Neural cell (in vitro differentiated cells): ENCODE measurements at regions not wholly inside any gene's neighbourhood (a gene's known extent, or its start where the extent isn't known, plus 50 kb on each side); places are given as distances from the start of the nearest gene placed in this dataset.

ENCODE experiments used
- H2AFZ ChIP-seq: fragments of 200-600, 300-800 bp; sonication (generic), shearing (Covaris generic); 2 replicates; pipeline ENCODE4 v1.6.0; 2014; ENCODE audit warnings: low read depth, mild to moderate bottlenecking, antibody characterized with exemption, low read length, moderate library complexity
- H3F3A ChIP-seq: fragments of 200-600 bp; shearing (Covaris generic); 2 replicates; pipeline ENCODE4 v1.6.1; 2016; ENCODE audit warnings: mild to moderate bottlenecking, moderate library complexity, mixed read lengths, antibody characterized with exemption, low read length; ENCODE audit not compliant: insufficient read depth, poor library complexity, severe bottlenecking
- H3K27ac ChIP-seq: fragments of 200-600, 300-800 bp; sonication (generic), shearing (Covaris generic); 2 replicates; pipeline ENCODE4 v1.5.1; 2014; ENCODE audit warnings: mild to moderate bottlenecking, low read length, moderate library complexity
- H3K27me3 ChIP-seq: fragments of 300-800, 200-600 bp; sonication (generic), shearing (Covaris generic); 2 replicates; pipeline ENCODE4 v1.6.0; 2014; ENCODE audit warnings: mild to moderate bottlenecking, low read depth, low read length, moderate library complexity; ENCODE audit not compliant: insufficient read depth
- H3K36me3 ChIP-seq: fragments of 300-800, 200-600 bp; sonication (generic), shearing (Covaris generic); 2 replicates; pipeline ENCODE4 v1.5.1; 2014; ENCODE audit warnings: mild to moderate bottlenecking, antibody characterized with exemption, low read length, moderate library complexity; ENCODE audit not compliant: insufficient read depth
- H3K4me2 ChIP-seq: fragments of 300-800, 200-600 bp; sonication (generic), shearing (Covaris generic); 2 replicates; pipeline ENCODE4 v1.6.0; 2014; ENCODE audit warnings: mild to moderate bottlenecking, low read length
- H3K4me3 ChIP-seq: fragments of 300-800, 200-600 bp; sonication (generic), shearing (Covaris generic); 2 replicates; pipeline ENCODE4 v1.5.1; 2014; ENCODE audit warnings: mild to moderate bottlenecking, low read length, moderate library complexity
- H3K79me2 ChIP-seq: fragments of 200-600 bp; shearing (Covaris generic); replicated peaks from 2 replicates; pipeline ENCODE4 v1.6.0; 2014; ENCODE audit warnings: mild to moderate bottlenecking, low read length, moderate library complexity; ENCODE audit not compliant: insufficient read depth
- H3K9ac ChIP-seq: fragments of 300-800, 200-600 bp; sonication (generic), shearing (Covaris generic); 2 replicates; pipeline ENCODE4 v1.6.1; 2016; ENCODE audit warnings: mild to moderate bottlenecking, low read length, mixed read lengths
- H3K9me2 ChIP-seq: fragments of 200-600 bp; shearing (Covaris generic); 2 replicates; pipeline ENCODE4 v1.6.1; 2016; ENCODE audit warnings: mild to moderate bottlenecking, low read length, mixed read lengths; ENCODE audit not compliant: insufficient read depth
- H3K9me3 ChIP-seq: fragments of 200-600, 300-800 bp; sonication (generic), shearing (Covaris generic); 2 replicates; pipeline ENCODE4 v1.6.1; 2016; ENCODE audit warnings: mild to moderate bottlenecking, mixed run types, low read length, moderate library complexity, mixed read lengths
- H4K20me1 ChIP-seq: fragments of 200-600 bp; shearing (Covaris generic); 2 replicates; pipeline ENCODE4 v1.6.1; 2016; ENCODE audit warnings: mild to moderate bottlenecking, mixed run types; ENCODE audit not compliant: insufficient read depth
- CTCF ChIP-seq: fragments of 450-650 bp; IDR thresholded peaks from 2 replicates; pipeline ENCODE4 v1.5.1; 2014; ENCODE audit warnings: antibody characterized with exemption, mild to moderate bottlenecking, moderate library complexity; ENCODE audit not compliant: poor library complexity, severe bottlenecking
- EP300 ChIP-seq: fragments of 450-650 bp; conservative IDR thresholded peaks from 2 replicates; pipeline ENCODE4 v1.6.1; 2014; ENCODE audit warnings: antibody characterized with exemption, mild to moderate bottlenecking, moderate library complexity; ENCODE audit not compliant: poor library complexity, severe bottlenecking
- EZH2 ChIP-seq: fragments of 200-600, 300-800 bp; shearing (Covaris generic), sonication (generic); IDR thresholded peaks from 2 replicates; pipeline ENCODE4 v1.6.1; 2014; ENCODE audit warnings: antibody characterized with exemption, low read length, borderline replicate concordance, mild to moderate bottlenecking; ENCODE audit not compliant: insufficient read depth, poor library complexity, severe bottlenecking
- MXI1 ChIP-seq: fragments of 450-650 bp; conservative IDR thresholded peaks from 2 replicates; pipeline ENCODE4 v1.6.1; 2014; ENCODE audit warnings: antibody characterized with exemption, mild to moderate bottlenecking; ENCODE audit not compliant: poor library complexity, severe bottlenecking
- POLR2AphosphoS5 ChIP-seq: IDR thresholded peaks from 2 replicates; pipeline ENCODE4 v1.6.1; 2012
- RAD21 ChIP-seq: fragments of 450-650 bp; conservative IDR thresholded peaks from 2 replicates; pipeline ENCODE4 v1.6.1; 2014; ENCODE audit warnings: antibody characterized with exemption, mild to moderate bottlenecking, moderate library complexity
- SMC3 ChIP-seq: fragments of 450-650 bp; conservative IDR thresholded peaks from 2 replicates; pipeline ENCODE4 v1.6.1; 2014; ENCODE audit warnings: antibody characterized with exemption, mild to moderate bottlenecking, moderate library complexity; ENCODE audit not compliant: poor library complexity
- TAF1 ChIP-seq: IDR thresholded peaks from 2 replicates; pipeline ENCODE4 v1.6.1; 2012; ENCODE audit warnings: low read depth
- TF ChIP-seq, protein P1 (sequence below): IDR thresholded peaks from 2 replicates; pipeline ENCODE4 v1.6.1; 2012; ENCODE audit warnings: borderline replicate concordance

DNA sequence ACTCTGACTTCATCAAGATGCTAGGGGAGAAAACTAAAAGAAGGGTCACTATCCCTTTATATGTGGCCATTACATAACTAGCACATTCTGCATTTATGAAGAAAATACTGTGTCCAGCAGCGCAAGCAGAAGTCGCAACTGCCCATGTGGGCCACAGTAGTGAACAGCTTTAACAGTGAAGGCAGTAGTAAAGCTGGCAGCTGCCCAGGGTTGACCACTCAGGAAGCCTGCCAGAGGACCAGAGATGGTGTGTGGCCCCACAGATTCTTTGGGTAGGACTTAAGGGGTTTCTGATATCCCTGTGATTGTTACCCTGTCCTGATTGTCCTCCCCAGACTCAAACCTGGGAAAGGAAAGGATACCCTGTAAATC lies 88.3 kb upstream of the NT5E start:
- no peak overlapping the region for H2AFZ ChIP-seq

GRCh38 chr6:85360794-85361642 lies 88.9 kb upstream of the NT5E start:
- Histone ChIP-seq H3K9ac (no peak overlapping the region), H3K27me3 (no peaks in the 10 kb centered on the region), H3K9me2 (no peaks in the 10 kb centered on the region), H3K36me3 (no peaks in the 10 kb centered on the region), H3K79me2 (no peaks in the 10 kb centered on the region), H3F3A (no peaks in the 10 kb centered on the region), H3K4me3 (no peak overlapping the region), H2AFZ (no peak overlapping the region), H3K9me3 (no peaks in the 10 kb centered on the region), H4K20me1 (no peaks in the 10 kb centered on the region), H3K4me2 (no peak overlapping the region), H3K27ac (no peak overlapping the region)
- TF ChIP-seq TAF1: no peak
- no peak for TF ChIP-seq SMC3
- TF ChIP-seq RAD21: no peak
- no peak for TF ChIP-seq CTCF
- TF ChIP-seq EZH2: no peak
- TF ChIP-seq MXI1: no peak
- no peak for TF ChIP-seq POLR2AphosphoS5
- TF ChIP-seq EP300: no peak

More for the DNA sequence above, 88.3 kb upstream of the NT5E start:
- H3K36me3 ChIP-seq: no peaks in the 10 kb centered on the region
- H3K9me3 ChIP-seq: no peaks in the 10 kb centered on the region
- TF ChIP-seq TAF1: no peak
- TF ChIP-seq EP300: no peak
- no peak for TF ChIP-seq SMC3
- TF ChIP-seq, protein P1, sequence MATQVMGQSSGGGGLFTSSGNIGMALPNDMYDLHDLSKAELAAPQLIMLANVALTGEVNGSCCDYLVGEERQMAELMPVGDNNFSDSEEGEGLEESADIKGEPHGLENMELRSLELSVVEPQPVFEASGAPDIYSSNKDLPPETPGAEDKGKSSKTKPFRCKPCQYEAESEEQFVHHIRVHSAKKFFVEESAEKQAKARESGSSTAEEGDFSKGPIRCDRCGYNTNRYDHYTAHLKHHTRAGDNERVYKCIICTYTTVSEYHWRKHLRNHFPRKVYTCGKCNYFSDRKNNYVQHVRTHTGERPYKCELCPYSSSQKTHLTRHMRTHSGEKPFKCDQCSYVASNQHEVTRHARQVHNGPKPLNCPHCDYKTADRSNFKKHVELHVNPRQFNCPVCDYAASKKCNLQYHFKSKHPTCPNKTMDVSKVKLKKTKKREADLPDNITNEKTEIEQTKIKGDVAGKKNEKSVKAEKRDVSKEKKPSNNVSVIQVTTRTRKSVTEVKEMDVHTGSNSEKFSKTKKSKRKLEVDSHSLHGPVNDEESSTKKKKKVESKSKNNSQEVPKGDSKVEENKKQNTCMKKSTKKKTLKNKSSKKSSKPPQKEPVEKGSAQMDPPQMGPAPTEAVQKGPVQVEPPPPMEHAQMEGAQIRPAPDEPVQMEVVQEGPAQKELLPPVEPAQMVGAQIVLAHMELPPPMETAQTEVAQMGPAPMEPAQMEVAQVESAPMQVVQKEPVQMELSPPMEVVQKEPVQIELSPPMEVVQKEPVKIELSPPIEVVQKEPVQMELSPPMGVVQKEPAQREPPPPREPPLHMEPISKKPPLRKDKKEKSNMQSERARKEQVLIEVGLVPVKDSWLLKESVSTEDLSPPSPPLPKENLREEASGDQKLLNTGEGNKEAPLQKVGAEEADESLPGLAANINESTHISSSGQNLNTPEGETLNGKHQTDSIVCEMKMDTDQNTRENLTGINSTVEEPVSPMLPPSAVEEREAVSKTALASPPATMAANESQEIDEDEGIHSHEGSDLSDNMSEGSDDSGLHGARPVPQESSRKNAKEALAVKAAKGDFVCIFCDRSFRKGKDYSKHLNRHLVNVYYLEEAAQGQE: no peak
- no peak for TF ChIP-seq MXI1
- TF ChIP-seq EZH2: no peak
- no peak for TF ChIP-seq POLR2AphosphoS5
- TF ChIP-seq CTCF: no peak
- TF ChIP-seq RAD21: no peak
- H3F3A ChIP-seq: no peaks in the 10 kb centered on the region
- H4K20me1 ChIP-seq: no peaks in the 10 kb centered on the region
- no peak overlapping the region for H3K27ac ChIP-seq
- no peak overlapping the region for H3K9ac ChIP-seq
- H3K4me2 ChIP-seq: no peak overlapping the region
- H3K79me2 ChIP-seq: no peaks in the 10 kb centered on the region
- no peaks in the 10 kb centered on the region for H3K9me2 ChIP-seq
- no peak overlapping the region for H3K4me3 ChIP-seq
- H3K27me3 ChIP-seq: no peaks in the 10 kb centered on the region
